ENCODE measurements at regions not wholly inside any gene's neighbourhood (a gene's known extent, or its start where the extent isn't known, plus 50 kb on each side); places are given as distances from the start of the nearest gene placed in this dataset.

DNA sequence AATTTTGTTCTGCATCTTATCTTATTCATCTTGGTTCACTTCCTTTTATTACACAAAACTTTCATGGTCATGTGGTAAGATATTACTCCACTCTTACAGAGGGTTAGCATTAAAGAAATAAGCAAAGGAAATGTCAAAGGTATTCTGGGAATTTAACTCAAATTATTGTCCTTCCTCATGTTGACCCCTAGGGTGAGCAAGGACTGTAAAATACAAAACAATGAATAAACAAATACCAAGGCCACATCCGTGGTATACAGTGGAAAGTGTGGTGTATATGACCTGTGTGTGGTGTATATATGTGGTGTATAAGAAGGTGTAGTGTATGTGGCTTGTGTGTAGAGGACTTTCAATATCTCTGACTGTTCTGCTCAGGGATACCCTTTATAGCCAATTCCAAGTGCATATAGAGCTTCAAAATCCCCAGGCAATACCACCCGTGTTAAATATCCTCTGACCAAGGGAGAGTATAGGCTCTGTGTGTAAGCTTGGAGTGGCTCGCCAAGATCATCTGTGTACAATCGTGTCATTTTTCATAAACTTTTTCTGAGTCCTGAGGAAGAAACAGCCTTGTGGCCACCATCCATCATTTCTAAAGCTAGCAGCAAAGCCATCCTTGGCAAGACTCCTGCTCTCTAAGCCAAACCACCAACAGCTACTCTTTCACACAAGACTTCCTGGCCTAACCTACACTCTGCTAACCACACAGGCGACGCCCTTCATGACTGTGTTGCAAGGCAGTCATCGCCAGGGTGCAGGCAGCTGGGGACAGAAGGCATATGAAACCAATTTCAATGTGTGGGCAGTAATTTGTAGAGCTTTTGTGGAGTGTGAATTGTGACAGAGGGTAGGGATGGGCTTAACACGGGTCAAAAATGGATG, 548.0 kb downstream of the ETS1 start:
- no peak for TF ChIP-seq EZH2 (IDR thresholded peaks at IDR 0.05; ENCODE audit: insufficient read depth, low read length)
- TF ChIP-seq, protein P1, sequence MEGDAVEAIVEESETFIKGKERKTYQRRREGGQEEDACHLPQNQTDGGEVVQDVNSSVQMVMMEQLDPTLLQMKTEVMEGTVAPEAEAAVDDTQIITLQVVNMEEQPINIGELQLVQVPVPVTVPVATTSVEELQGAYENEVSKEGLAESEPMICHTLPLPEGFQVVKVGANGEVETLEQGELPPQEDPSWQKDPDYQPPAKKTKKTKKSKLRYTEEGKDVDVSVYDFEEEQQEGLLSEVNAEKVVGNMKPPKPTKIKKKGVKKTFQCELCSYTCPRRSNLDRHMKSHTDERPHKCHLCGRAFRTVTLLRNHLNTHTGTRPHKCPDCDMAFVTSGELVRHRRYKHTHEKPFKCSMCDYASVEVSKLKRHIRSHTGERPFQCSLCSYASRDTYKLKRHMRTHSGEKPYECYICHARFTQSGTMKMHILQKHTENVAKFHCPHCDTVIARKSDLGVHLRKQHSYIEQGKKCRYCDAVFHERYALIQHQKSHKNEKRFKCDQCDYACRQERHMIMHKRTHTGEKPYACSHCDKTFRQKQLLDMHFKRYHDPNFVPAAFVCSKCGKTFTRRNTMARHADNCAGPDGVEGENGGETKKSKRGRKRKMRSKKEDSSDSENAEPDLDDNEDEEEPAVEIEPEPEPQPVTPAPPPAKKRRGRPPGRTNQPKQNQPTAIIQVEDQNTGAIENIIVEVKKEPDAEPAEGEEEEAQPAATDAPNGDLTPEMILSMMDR (IDR thresholded peaks at IDR 0.05; ENCODE audit: insufficient read depth, low read depth, low read length): no peak

Data from astrocyte (in vitro differentiated cells and primary cell).